ENCODE measurements at regions not wholly inside any gene's neighbourhood (a gene's known extent, or its start where the extent isn't known, plus 50 kb on each side); places are given as distances from the start of the nearest gene placed in this dataset.
"Not testable (repeated sequence)": the region's sequence is repeated elsewhere in the genome, so short reads cannot be mapped to it uniquely, and the experiment has no call there.

GRCh38 chr1:143838598-143838929 lies 133.2 kb downstream of the FAM72C start:
- TF ChIP-seq REST (tag by site-specific recombination; IDR thresholded peaks at IDR 0.05); SP3 (tag by site-specific recombination; IDR thresholded peaks at IDR 0.05); ZNF670 (tag by site-specific recombination; IDR thresholded peaks at IDR 0.05; ENCODE audit: low read depth); IKZF3 (tag by site-specific recombination; IDR thresholded peaks at IDR 0.05); CTCF (tag by site-specific recombination; IDR thresholded peaks at IDR 0.05); MZF1 (tag by site-specific recombination; IDR thresholded peaks at IDR 0.05; ENCODE audit: borderline replicate concordance); ZBTB11 (tag by site-specific recombination; conservative IDR thresholded peaks at IDR 0.05; ENCODE audit: low read depth); ZNF792 (tag by site-specific recombination; IDR thresholded peaks at IDR 0.05); ZNF140 (tag by site-specific recombination; IDR thresholded peaks at IDR 0.05); ZNF473 (tag by site-specific recombination; IDR thresholded peaks at IDR 0.05); GLIS2 (tag by site-specific recombination; IDR thresholded peaks at IDR 0.05); ZNF639 (tag by site-specific recombination; IDR thresholded peaks at IDR 0.05); MEIS1 (CRISPR knock-in tag; IDR thresholded peaks at IDR 0.05; ENCODE audit: borderline replicate concordance): not testable (repeated sequence)
